ENCODE measurements at regions not wholly inside any gene's neighbourhood (a gene's known extent, or its start where the extent isn't known, plus 50 kb on each side); places are given as distances from the start of the nearest gene placed in this dataset.

DNA sequence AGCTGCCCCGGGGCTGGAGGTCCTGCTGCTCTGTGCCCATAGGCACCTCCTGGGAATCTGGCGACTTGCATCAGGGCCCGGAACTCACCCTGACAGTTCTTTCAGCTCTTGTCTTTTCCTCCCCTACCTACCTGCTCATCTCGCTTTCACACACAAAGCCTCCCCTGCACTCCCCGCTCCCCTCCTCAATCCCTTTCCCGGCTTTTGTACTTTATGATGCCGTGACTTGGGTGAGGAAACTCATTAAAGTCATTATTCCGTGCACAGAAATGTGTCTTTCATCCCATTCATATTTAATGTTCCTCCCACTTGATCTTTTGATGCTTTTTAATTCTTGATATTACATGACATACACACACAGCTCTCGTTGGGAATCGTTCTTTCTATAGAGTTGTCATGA lies 218.6 kb downstream of the RPS24 start:
- Mint-ChIP-seq H3K4me3 (no peak overlapping the region), H3K27ac (no peak overlapping the region), H3K36me3 (ENCODE audit: insufficient read depth in 2 of 2) (no peaks in the 10 kb centered on the region), H3K9me3 (no peaks in the 10 kb centered on the region), H3K27me3 (ENCODE audit: low read depth) (peaks cover 17% of the 10 kb centered on the region), H3K4me1 (ENCODE audit: low read depth) (peaks cover 11% of the 10 kb centered on the region)
- no peak for ATAC-seq (replicated peaks in 1 of 2)
- DNase-seq, result no peak

DNA sequence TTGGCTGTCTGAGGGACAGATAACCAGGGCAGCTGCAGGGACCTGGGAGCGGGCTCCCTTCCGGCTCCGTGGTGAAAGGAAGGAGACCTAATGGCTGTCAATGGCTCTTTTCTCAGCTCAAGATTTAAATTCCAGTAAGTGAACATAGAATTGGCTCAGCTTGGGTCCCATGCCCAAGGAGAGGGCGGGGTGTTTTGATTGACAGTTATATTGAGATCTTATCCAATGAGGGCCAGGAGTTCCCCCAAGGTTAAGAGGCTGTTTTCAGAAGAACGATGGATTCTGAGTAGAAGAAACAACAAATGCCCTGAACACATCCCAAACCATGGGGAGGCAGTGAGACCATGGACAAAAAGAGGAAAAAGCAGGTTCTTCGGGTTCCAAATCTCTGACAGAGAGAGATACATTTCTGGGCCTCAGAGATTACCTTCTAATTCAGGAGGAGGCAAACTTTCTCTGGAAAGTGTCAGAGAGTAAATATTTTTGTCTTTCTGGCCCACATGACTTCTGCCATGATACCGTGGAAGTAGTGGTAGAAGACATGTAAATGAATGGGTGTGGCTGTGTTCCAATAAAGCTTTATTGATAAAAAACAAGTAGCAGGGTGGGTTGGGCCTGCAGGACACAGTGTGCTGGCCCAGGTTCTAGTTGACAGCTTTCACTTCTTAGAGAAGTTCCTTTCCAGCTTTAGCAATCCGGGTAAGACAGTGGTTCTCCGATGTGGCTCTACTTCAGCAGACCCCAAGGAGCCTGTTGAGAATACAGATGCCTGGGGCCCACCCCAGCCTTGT lies 219.6 kb downstream of the RPS24 start:
- no peak for ATAC-seq (replicated peaks in 1 of 2)
- no peaks in the 10 kb centered on the region for H3K9me3 Mint-ChIP-seq
- peaks cover 11% of the 10 kb centered on the region for H3K4me1 Mint-ChIP-seq (ENCODE audit: low read depth)
- H3K27me3 Mint-ChIP-seq (ENCODE audit: low read depth), result peaks cover 12% of the 10 kb centered on the region
- no peak overlapping the region for H3K4me3 Mint-ChIP-seq
- no peaks in the 10 kb centered on the region for H3K36me3 Mint-ChIP-seq (ENCODE audit: insufficient read depth in 2 of 2)
- no peak overlapping the region for H3K27ac Mint-ChIP-seq
- no peak for DNase-seq

DNA sequence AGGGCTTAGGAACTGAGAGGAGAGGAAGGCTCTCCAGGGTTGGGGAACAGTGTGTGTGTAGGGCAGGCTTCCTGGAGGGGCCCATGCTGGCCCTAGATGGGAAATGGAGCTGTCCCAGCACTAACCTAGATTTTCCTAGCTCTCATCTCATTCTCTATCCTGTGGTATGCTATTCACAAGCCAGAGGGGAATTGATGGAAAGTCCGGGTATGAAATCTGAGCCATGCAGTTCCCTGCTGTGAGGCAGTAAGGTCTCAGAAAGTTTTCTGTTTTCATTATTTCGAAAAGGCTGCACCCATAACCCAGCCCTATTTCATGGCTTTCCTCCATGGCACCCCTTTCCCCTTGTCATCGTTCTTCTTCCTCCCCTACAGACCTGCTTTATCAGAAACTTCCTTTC lies 220.3 kb downstream of the RPS24 start:
- Mint-ChIP-seq H3K27ac (no peak overlapping the region), H3K4me1 (ENCODE audit: low read depth) (peaks cover 6% of the 10 kb centered on the region), H3K4me3 (no peak overlapping the region), H3K9me3 (no peaks in the 10 kb centered on the region), H3K27me3 (ENCODE audit: low read depth) (peaks cover 8% of the 10 kb centered on the region), H3K36me3 (ENCODE audit: insufficient read depth in 2 of 2) (no peaks in the 10 kb centered on the region)
- DNase-seq, result no peak
- no peak for ATAC-seq (replicated peaks in 1 of 2)

DNA sequence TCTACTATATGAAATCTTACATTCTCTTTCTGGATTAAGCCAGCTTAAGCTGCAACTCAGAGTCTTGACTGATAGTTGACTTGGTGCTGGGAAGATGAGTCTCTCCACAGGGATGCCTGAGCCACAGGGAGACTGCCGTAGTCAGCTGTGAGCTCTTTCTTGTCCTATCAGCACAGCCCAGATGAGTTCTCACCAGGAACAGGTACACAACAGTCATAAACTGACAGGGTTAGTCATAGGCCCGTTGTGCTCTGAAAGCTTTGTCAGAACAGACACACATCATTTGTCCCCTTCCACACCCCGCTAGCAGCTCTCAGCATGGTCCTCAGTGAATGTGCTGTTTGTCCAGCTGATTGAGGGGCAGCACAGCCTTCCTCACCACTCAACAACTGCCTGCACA lies 221.6 kb downstream of the RPS24 start:
- no peak for DNase-seq
- H3K27ac Mint-ChIP-seq, result no peak overlapping the region
- no peaks in the 10 kb centered on the region for H3K36me3 Mint-ChIP-seq (ENCODE audit: insufficient read depth in 2 of 2)
- H3K9me3 Mint-ChIP-seq, result no peaks in the 10 kb centered on the region
- H3K27me3 Mint-ChIP-seq (ENCODE audit: low read depth), result no peaks in the 10 kb centered on the region
- ATAC-seq (replicated peaks in 1 of 2), result no peak
- H3K4me3 Mint-ChIP-seq, result no peak overlapping the region
- no peaks in the 10 kb centered on the region for H3K4me1 Mint-ChIP-seq (ENCODE audit: low read depth)

DNA sequence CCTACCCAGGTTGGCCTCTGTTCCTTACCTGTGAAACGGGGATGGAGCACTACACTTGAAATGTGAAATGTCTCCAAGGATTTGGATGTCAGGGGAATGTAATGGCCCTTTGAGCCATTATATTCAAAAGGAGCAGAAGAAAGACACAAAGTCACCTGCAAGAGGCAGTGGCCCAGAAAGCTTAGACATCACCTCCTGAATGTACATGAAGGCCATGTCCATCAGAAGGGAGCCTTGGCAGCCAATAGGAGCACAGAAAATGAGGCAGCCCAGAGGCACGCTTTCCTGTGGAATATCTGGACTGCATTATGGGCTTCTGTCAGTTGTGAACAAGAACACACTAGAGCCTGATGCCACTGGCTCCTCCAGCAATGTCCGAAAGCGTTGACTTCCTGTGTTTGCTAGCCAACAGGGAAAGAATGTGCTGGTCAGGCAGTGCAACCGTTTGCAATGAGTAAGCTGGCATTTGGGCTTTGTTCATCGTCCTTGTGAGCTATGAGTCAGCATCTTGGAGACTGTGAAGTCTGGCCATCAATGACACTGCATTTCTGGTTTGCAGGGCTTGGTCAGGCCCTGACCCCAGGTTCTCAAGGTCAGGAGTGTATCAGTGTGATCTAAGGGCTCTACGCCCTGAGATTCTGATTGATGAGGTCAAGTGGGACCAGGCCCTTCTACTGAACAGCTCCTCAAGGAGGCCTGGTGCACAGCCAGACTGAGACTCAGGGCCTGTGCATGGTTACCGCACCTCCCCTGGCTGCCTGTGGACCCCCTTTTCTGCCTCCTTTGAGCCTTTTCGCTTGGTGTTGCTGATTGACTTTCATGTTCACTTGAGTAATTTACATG lies 222.4 kb downstream of the RPS24 start:
- Mint-ChIP-seq H3K4me3 (no peak overlapping the region), H3K27me3 (ENCODE audit: low read depth) (no peaks in the 10 kb centered on the region), H3K4me1 (ENCODE audit: low read depth) (peaks cover 6% of the 10 kb centered on the region), H3K9me3 (no peaks in the 10 kb centered on the region), H3K36me3 (ENCODE audit: insufficient read depth in 2 of 2) (no peaks in the 10 kb centered on the region), H3K27ac (no peak overlapping the region)
- no peak for DNase-seq
- ATAC-seq (replicated peaks in 1 of 2), result no peak

DNA sequence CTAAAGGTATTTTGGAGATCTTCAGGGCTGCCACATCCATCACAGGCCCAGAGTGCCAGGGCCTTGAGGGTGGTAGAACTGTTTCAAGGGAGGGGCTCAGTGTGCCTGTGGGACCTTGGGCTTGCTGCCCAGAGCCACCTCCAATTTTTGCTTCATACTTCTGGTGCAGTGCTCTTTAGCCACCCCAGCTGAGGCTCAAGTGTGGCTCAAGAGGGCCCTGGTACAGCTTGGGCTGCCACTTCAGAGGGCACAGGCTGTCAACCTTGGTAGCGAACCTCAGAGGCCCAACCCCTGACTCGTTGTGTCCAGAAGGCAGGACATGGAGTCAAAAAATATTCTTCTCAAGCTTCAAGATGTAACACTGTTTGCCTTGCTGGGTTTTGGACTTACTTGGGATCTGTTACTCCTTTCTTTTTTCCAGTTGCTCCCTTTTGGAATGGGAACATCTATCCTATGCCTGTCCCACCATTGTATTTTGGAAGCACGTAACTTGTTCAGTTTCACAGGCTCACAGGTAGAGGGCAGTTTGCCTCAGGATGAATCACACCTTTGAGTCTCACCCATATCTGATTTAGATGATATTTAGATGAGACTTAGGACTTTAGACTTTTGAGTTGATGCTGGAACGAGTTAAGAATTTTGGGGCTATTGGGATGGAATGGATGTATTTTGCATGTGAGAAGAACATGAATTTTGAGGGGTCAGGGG lies 224.8 kb downstream of the RPS24 start:
- Mint-ChIP-seq H3K4me1 (ENCODE audit: low read depth) (peaks cover 6% of the 10 kb centered on the region), H3K27ac (no peak overlapping the region), H3K9me3 (no peaks in the 10 kb centered on the region), H3K36me3 (ENCODE audit: insufficient read depth in 2 of 2) (no peaks in the 10 kb centered on the region), H3K4me3 (no peak overlapping the region), H3K27me3 (ENCODE audit: low read depth) (no peaks in the 10 kb centered on the region)
- no peak for ATAC-seq (replicated peaks in 1 of 2)
- no peak for DNase-seq

DNA sequence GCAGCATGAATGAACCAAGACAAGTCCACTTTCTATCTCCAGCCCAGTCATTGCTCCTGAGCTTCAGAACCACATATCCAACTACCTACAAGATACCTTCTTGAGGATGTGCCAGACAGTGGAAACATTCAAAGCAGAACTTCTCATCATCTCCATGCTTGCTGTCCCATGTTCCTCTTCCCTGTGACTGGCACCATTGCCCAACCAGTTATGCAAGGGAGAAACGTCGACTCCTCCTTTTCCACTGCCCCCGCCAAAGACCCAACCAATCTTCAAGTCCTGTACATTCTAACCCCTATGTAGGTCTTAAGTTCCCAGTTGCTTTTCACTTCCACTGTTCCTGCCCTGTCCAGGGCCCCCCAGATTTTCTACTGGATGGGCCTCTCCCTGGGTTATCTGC lies 225.7 kb downstream of the RPS24 start:
- Mint-ChIP-seq H3K9me3 (no peaks in the 10 kb centered on the region), H3K4me3 (no peak overlapping the region), H3K4me1 (ENCODE audit: low read depth) (peaks cover 6% of the 10 kb centered on the region), H3K27me3 (ENCODE audit: low read depth) (no peaks in the 10 kb centered on the region), H3K27ac (no peak overlapping the region), H3K36me3 (ENCODE audit: insufficient read depth in 2 of 2) (no peaks in the 10 kb centered on the region)
- DNase-seq, result no peak
- ATAC-seq (replicated peaks in 1 of 2), result no peak

DNA sequence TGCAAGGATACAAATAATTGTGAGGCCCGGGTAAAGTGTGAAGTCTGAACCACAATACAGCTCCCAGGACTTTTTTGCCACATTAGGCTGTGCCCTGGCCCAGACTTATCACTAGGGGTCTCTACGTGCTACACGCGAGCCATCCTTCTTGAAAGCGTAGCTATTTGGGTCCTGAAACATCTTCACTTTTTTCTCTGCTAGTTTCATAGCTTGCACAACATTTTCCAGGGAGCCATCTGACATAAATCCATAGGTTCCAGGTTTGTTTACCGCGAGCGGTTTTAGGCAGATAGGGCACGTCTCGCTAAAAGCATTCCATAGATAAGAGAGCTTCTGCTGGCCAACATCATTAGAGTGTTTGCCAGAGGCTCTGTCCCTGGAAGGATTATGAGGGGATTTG lies 226.5 kb downstream of the RPS24 start:
- no peak overlapping the region for H3K27ac Mint-ChIP-seq
- H3K36me3 Mint-ChIP-seq (ENCODE audit: insufficient read depth in 2 of 2), result no peaks in the 10 kb centered on the region
- H3K4me3 Mint-ChIP-seq, result no peak overlapping the region
- H3K4me1 Mint-ChIP-seq (ENCODE audit: low read depth), result peaks cover 6% of the 10 kb centered on the region
- ATAC-seq (replicated peaks in 1 of 2) (no peak), DNase-seq (no peak)
- no peaks in the 10 kb centered on the region for H3K27me3 Mint-ChIP-seq (ENCODE audit: low read depth)
- H3K9me3 Mint-ChIP-seq, result no peaks in the 10 kb centered on the region

DNA sequence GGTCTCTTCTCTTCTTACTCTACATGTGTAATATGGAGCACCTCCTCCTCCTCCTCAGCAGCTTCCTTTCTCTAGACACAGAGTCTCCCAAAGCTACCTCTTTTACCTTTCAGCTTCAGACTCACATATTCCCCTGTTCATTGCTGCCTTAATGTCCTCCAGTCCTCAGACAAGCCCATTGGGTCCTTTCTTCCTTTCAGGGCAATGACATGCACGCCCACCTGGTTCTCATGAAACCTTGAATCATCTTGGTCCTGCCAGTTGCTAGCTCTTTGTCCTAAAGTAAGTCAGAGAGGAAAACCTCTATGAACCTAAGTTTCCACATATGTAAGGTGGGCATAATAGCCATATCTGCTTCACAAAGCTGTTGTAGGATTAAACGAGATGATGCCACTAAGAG lies 227.0 kb downstream of the RPS24 start:
- DNase-seq, result no peak
- Mint-ChIP-seq H3K36me3 (ENCODE audit: insufficient read depth in 2 of 2) (no peaks in the 10 kb centered on the region), H3K4me1 (ENCODE audit: low read depth) (peaks cover 6% of the 10 kb centered on the region), H3K4me3 (no peak overlapping the region), H3K9me3 (no peaks in the 10 kb centered on the region), H3K27ac (no peak overlapping the region), H3K27me3 (ENCODE audit: low read depth) (no peaks in the 10 kb centered on the region)
- peak in 1 of 2 donors; percentile 25 for ATAC-seq (replicated peaks in 1 of 2)

DNA sequence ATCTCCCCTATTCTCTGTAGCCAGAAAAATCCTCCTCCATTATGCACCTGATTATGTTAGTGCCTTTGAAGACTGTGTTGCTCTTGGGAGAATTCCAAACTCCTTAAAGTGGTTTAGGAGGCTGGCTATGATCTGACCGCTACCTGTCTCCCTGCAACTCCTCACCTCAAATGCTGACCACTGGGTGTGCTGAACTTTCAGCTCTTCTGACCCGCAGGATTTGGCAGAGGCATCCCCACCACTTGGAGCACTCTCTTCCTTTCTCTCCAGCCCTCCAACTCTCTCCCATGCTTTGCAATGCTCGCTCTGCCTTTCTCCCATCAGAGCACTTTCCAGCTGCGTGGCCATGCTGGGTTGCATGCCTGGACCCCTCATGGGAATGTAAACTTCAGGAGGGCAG lies 227.6 kb downstream of the RPS24 start:
- no peak for ATAC-seq (replicated peaks in 1 of 2)
- Mint-ChIP-seq H3K36me3 (ENCODE audit: insufficient read depth in 2 of 2) (no peaks in the 10 kb centered on the region), H3K27me3 (ENCODE audit: low read depth) (no peaks in the 10 kb centered on the region), H3K9me3 (no peaks in the 10 kb centered on the region), H3K27ac (no peak overlapping the region), H3K4me1 (ENCODE audit: low read depth) (peaks cover 6% of the 10 kb centered on the region), H3K4me3 (no peak overlapping the region)
- DNase-seq, result no peak

DNA sequence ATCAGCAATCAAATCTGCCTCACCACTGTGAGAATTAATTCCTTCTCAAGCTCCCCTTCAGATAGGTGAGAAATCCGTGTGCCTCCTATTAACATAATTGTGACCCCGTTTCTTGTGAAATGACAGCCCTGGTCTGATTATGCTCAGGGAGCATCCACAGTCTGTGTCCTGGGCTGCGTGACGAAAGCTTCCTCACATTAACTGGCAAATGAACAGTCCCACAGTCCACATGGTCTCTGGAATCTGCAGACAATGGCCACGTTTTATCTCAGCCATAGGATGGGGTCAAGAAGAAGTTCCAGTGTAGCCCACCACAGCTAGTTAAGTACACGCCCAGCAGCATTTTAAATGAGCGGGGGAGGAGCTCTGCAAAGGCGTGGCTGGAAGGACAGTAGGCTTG lies 229.2 kb downstream of the RPS24 start:
- no peak for ATAC-seq (replicated peaks in 1 of 2)
- Mint-ChIP-seq H3K4me1 (ENCODE audit: low read depth) (peaks cover 6% of the 10 kb centered on the region), H3K4me3 (no peak overlapping the region), H3K27me3 (ENCODE audit: low read depth) (no peaks in the 10 kb centered on the region), H3K9me3 (no peaks in the 10 kb centered on the region), H3K27ac (no peak overlapping the region), H3K36me3 (ENCODE audit: insufficient read depth in 2 of 2) (no peaks in the 10 kb centered on the region)
- no peak for DNase-seq

DNA sequence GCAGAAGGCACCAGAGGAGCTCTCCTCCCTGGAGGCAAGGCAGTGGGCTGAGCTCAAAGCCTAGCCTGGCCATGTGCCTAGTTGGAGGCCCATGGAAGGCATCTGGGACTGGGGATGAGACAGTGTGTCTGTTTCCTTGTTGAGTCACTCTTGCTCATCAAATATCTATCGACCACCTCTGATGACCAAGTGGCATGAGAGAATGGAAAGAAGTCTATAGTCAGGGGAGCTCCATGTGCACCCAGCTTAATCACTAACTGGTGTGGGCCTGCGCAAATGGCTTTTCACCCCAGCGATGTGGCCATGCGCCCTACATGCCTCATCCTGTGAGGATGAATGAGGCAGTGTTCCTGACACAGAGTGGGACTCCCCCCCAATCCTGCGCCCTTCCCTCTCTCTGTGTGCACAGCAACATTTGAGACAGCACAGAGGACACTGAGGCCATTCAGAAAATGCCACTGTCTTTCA lies 229.9 kb downstream of the RPS24 start:
- peaks cover 6% of the 10 kb centered on the region for H3K4me1 Mint-ChIP-seq (ENCODE audit: low read depth)
- no peak for DNase-seq
- ATAC-seq (replicated peaks in 1 of 2), result no peak
- H3K27ac Mint-ChIP-seq, result no peak overlapping the region
- no peaks in the 10 kb centered on the region for H3K36me3 Mint-ChIP-seq (ENCODE audit: insufficient read depth in 2 of 2)
- no peak overlapping the region for H3K4me3 Mint-ChIP-seq
- no peaks in the 10 kb centered on the region for H3K9me3 Mint-ChIP-seq
- no peaks in the 10 kb centered on the region for H3K27me3 Mint-ChIP-seq (ENCODE audit: low read depth)

DNA sequence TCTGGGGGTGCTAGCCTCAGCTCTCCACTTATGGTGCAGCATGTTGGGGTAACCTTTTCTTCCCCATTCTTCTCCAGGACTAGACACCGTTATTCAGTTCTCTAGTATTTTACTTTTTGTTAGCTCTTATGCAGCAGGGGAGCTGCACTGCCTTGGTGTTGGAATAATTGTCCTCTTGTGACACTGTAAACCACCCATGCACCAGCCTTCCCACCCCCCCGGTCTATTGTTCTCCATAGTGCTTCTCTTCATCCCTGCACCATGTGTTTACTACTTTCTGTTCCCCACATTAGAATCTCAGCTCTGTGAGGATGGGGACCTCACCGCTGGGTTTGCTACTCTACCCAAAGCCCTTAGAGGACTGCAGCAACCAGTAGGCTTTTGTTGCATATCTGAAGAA lies 230.7 kb downstream of the RPS24 start:
- H3K27me3 Mint-ChIP-seq (ENCODE audit: low read depth), result no peaks in the 10 kb centered on the region
- no peak overlapping the region for H3K4me3 Mint-ChIP-seq
- H3K27ac Mint-ChIP-seq, result no peak overlapping the region
- H3K36me3 Mint-ChIP-seq (ENCODE audit: insufficient read depth in 2 of 2), result no peaks in the 10 kb centered on the region
- no peak for ATAC-seq (replicated peaks in 1 of 2)
- no peaks in the 10 kb centered on the region for H3K9me3 Mint-ChIP-seq
- DNase-seq, result no peak
- H3K4me1 Mint-ChIP-seq (ENCODE audit: low read depth), result peaks cover 6% of the 10 kb centered on the region

All from activated T-cell treated with anti-CD3 and anti-CD28 coated beads, Interleukin-2, amount 50 U/mL, for 72 hours (primary cell).